ENCODE measurements at regions not wholly inside any gene's neighbourhood (a gene's known extent, or its start where the extent isn't known, plus 50 kb on each side); places are given as distances from the start of the nearest gene placed in this dataset.
A peak's percentile ranks its signal among the peaks of the same experiment; 100 is the strongest.

GRCh38 chr11:55172734-55173415 is 89.1 kb upstream of the TRIM48 start:
- no peak for ATAC-seq
- intact Hi-C loops (cut with DNase I): no loop called here
- no peak overlapping the region for H3K27ac ChIP-seq

More at GRCh38 chr11:55172734-55173415, 89.1 kb upstream of the TRIM48 start:
- DNase-seq: peak; percentile 15
- H3K36me3 ChIP-seq: no peaks in the 10 kb centered on the region
- no peak overlapping the region for H3K4me3 ChIP-seq
- no peaks in the 10 kb centered on the region for H3K9me3 ChIP-seq
- no peaks in the 10 kb centered on the region for H3K27me3 ChIP-seq
- no peaks in the 10 kb centered on the region for H3K4me1 ChIP-seq
- TF ChIP-seq CTCF (IDR thresholded peaks at IDR 0.05): no peak

Data from upper lobe of right lung (tissue), 1 donor.